Activated T-helper 9 cell treated with anti-CD3 and anti-CD28 coated beads, Interleukin-2, amount 50 U/mL, for 16 hours (primary cell): ENCODE measurements at regions not wholly inside any gene's neighbourhood (a gene's known extent, or its start where the extent isn't known, plus 50 kb on each side); places are given as distances from the start of the nearest gene placed in this dataset.
"Not testable (repeated sequence)": the region's sequence is repeated elsewhere in the genome, so short reads cannot be mapped to it uniquely, and the experiment has no call there.

ENCODE experiments used
- DNase-seq: peaks from one replicate; pipeline ENCODE4 v3.0.0-alpha.2; 2020; ENCODE audit warnings: low read depth

GRCh38 chr11:92168936-92169335 is 55.7 kb upstream of the FAT3 start:
- DNase-seq = no peak

- DNase-seq = no peak
These were observed 57.0 kb upstream of the FAT3 start for GRCh38 chr11:92167571-92167970.

- no peak for DNase-seq
These were observed 58.3 kb upstream of the FAT3 start for GRCh38 chr11:92166335-92166734.

GRCh38 chr11:92163879-92164278 is 60.7 kb upstream of the FAT3 start:
- DNase-seq = no peak

- DNase-seq = no peak
These were observed 61.8 kb upstream of the FAT3 start for GRCh38 chr11:92162776-92163175.

- no peak for DNase-seq
These were observed 64.7 kb upstream of the FAT3 start for GRCh38 chr11:92159931-92160330.

- not testable (repeated sequence) for DNase-seq
These were observed 67.2 kb upstream of the FAT3 start for GRCh38 chr11:92157390-92157789.

- no peak for DNase-seq
These were observed 70.0 kb upstream of the FAT3 start for GRCh38 chr11:92154611-92155010.

- DNase-seq = no peak
These were observed 70.5 kb upstream of the FAT3 start for GRCh38 chr11:92154110-92154509.

GRCh38 chr11:92153542-92153941 is 71.1 kb upstream of the FAT3 start:
- no peak for DNase-seq

GRCh38 chr11:92152245-92152644 is 72.4 kb upstream of the FAT3 start:
- DNase-seq = no peak

GRCh38 chr11:92149996-92150395 is 74.6 kb upstream of the FAT3 start:
- DNase-seq = no peak

- no peak for DNase-seq
These were observed 82.9 kb upstream of the FAT3 start for GRCh38 chr11:92141725-92142124.

- no peak for DNase-seq
These were observed 83.5 kb upstream of the FAT3 start for GRCh38 chr11:92141159-92141558.

GRCh38 chr11:92140021-92140420 is 84.6 kb upstream of the FAT3 start:
- DNase-seq = no peak

- DNase-seq = no peak
These were observed 86.3 kb upstream of the FAT3 start for GRCh38 chr11:92138296-92138695.

- no peak for DNase-seq
These were observed 86.9 kb upstream of the FAT3 start for GRCh38 chr11:92137747-92138146.

GRCh38 chr11:92136797-92137196 is 87.8 kb upstream of the FAT3 start:
- DNase-seq = no peak

- DNase-seq = no peak
These were observed 93.2 kb upstream of the FAT3 start for GRCh38 chr11:92131289-92131865.

GRCh38 chr11:92130421-92130831 is 94.2 kb upstream of the FAT3 start:
- DNase-seq = no peak

GRCh38 chr11:92129811-92130210 is 94.8 kb upstream of the FAT3 start:
- DNase-seq = no peak

- DNase-seq = no peak
These were observed 96.6 kb upstream of the FAT3 start for GRCh38 chr11:92128026-92128425.

- no peak for DNase-seq
These were observed 99.3 kb upstream of the FAT3 start for GRCh38 chr11:92125321-92125720.

- DNase-seq = no peak
These were observed 101.1 kb upstream of the FAT3 start for GRCh38 chr11:92123540-92123939.

GRCh38 chr11:92122561-92122960 is 102.1 kb upstream of the FAT3 start:
- no peak for DNase-seq
